Heart left ventricle (tissue), 16 donors: ENCODE measurements at regions not wholly inside any gene's neighbourhood (a gene's known extent, or its start where the extent isn't known, plus 50 kb on each side); places are given as distances from the start of the nearest gene placed in this dataset.
"Not testable (repeated sequence)": the region's sequence is repeated elsewhere in the genome, so short reads cannot be mapped to it uniquely, and the experiment has no call there.

Experiments
- ATAC-seq, 4 donors: fragments of 200-7000 bp; cut with Tn5 transposase; one replicate each; pipeline ENCODE4 v1.9.1; 2020 to 2022; ENCODE audit warnings: moderate library complexity in 4 of 4, mild to moderate bottlenecking in 3 of 4, moderate number of reproducible peaks in 1 of 4
- DNase-seq, 5 donors: peaks; one replicate each; pipeline ENCODE4 v3.0.0-alpha.2; 2020
- H3K27ac ChIP-seq, 12 donors: fragments of 200-600 bp; sonication (generic) in 4 of 12; one replicate each; pipeline versions ENCODE4 v1.5.0 to v1.8.0; 2016 to 2022; ENCODE audit warnings: mild to moderate bottlenecking in 2 of 12
- H3K27me3 ChIP-seq, 9 donors: fragments of 200-600 bp; sonication (generic) in 2 of 9; one replicate each; pipeline versions ENCODE4 v1.5.1 to v1.8.0; 2016 to 2022; ENCODE audit warnings: mild to moderate bottlenecking in 3 of 9
- H3K36me3 ChIP-seq, 9 donors: fragments of 200-600 bp; sonication (generic) in 2 of 9; one replicate each; pipeline versions ENCODE4 v1.5.0 to v1.8.0; 2018 to 2022; ENCODE audit warnings: mild to moderate bottlenecking in 2 of 9
- H3K4me1 ChIP-seq, 12 donors: fragments of 200-600 bp; sonication (generic) in 4 of 12; one replicate each; pipeline versions ENCODE4 v1.5.0 to v1.8.0; 2016 to 2022; ENCODE audit warnings: mild to moderate bottlenecking in 3 of 12
- H3K4me3 ChIP-seq, 12 donors: fragments of 200-600 bp; sonication (generic) in 4 of 12; one replicate each; pipeline versions ENCODE4 v1.5.0 to v1.8.0; 2017 to 2022; ENCODE audit warnings: mild to moderate bottlenecking in 9 of 12, moderate library complexity in 4 of 12
- H3K9me3 ChIP-seq, 12 donors: fragments of 200-600 bp; sonication (generic) in 4 of 12; one replicate each; pipeline versions ENCODE4 v1.5.0 to v1.8.0; 2016 to 2022; ENCODE audit warnings: mild to moderate bottlenecking in 1 of 12
- POLR2A ChIP-seq, 2 donors: fragments of 450-650 bp; IDR thresholded peaks; one replicate each; pipeline ENCODE4 v1.6.1; 2017; ENCODE audit warnings: antibody characterized with exemption in 2 of 2, mild to moderate bottlenecking in 2 of 2, moderate library complexity in 2 of 2
- WGBS, 4 donors: extraction: QIAGEN DNeasy Blood & Tissue Kit in 2 of 4; methylation state at CpG; one replicate each; pipeline versions ENCODE4 v1.1.5 to v1.1.7; 2013 to 2018; 5-methylcytosine and 5-hydroxymethylcytosine counted together
- intact Hi-C, 10 donors: fragments of 100-400 bp; cut with DNase I; formaldehyde crosslinking; loops; one replicate each; pipeline versions ENCODE4 v1.11.1 to v1.14.2; 2022
- TF ChIP-seq, protein P1 (sequence below), 12 donors: fragments of 200-600 bp; sonication (generic) in 4 of 12; IDR thresholded peaks; one replicate each; pipeline versions ENCODE4 v1.5.0 to v1.8.0; 2018 to 2022; ENCODE audit warnings: antibody characterized with exemption in 12 of 12, mild to moderate bottlenecking in 5 of 12
- donor health status: ischemic (EF 13 %, LVEDD 7.1; RV severe dilation, severe dysfunction).
- donor health status: healthy with polysubstance abuse.
- donor health status: DM: no; HTN: yes; CAD: no.
- donor health status: DM: no; HTN: no; CAD: no.
- donor health status: ischemic (EF 25% LVEDD 6.9; RV normal size, moderate dysfunction).
- donor health status: ischemic (EF 25% LVEDD 5.7; RV mildly dilated, moderate dysfunction).
- donor health status: healthy.
- donor health status: DM: yes; HTN: yes; CAD: no.
- donor health status: ischemic (EF 35%, LVEDD 5.7; RV mildly dilated, moderate dysfunction).
- donor health status: nonischemic (EF 11% LVEDD 7.7; RV severe dilation, severe dysfunction).
- donor health status: DM: yes; HTN: yes; CAD: no.
- donor health status: PGD.
- donor health status: ischemic (EF 29% LVEDD 5.4; RV normal size, mild dysfunction).
- donor health status: nonischemic (EF 23%, LVEDD 6.1; RV moderate dilation, normal function).

DNA sequence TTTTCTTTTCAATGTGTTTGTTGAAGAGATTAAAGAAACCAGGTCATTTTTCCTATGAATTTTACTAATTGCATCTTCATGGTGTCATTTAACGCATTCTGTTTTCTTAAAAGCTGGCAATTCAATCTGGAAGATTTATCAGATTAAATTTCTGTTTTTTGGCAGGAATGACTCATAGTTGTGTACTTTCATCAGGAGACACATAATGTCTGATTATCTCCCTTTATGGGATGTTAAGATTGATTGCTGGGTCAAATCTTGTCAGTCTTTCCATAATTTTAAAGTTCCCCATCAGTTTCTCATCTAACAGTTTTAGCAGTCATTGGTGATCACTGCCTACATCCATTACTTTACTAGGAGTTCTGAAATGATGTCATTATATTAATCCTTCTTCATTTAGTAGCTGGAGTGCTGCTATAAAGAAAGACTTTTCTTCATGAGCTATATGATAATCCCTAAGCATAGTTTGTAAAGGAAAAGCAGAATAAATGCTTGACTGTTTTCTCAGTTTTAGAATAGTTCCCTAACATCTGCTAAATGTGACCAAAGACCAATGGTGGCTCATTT is 72.8 kb upstream of the MAP10 start:
- Histone ChIP-seq H3K27me3 (no peaks in the 10 kb centered on the region), H3K27ac (no peak overlapping the region), H3K36me3 (no peaks in the 10 kb centered on the region), H3K4me1 (peaks cover 0 to 4% (median 0%) of the 10 kb centered on the region in 12 donors), H3K4me3 (no peak overlapping the region), H3K9me3 (no peaks in the 10 kb centered on the region)
- no peak for TF ChIP-seq POLR2A (IDR thresholded peaks at IDR 0.05)
- TF ChIP-seq, protein P1, sequence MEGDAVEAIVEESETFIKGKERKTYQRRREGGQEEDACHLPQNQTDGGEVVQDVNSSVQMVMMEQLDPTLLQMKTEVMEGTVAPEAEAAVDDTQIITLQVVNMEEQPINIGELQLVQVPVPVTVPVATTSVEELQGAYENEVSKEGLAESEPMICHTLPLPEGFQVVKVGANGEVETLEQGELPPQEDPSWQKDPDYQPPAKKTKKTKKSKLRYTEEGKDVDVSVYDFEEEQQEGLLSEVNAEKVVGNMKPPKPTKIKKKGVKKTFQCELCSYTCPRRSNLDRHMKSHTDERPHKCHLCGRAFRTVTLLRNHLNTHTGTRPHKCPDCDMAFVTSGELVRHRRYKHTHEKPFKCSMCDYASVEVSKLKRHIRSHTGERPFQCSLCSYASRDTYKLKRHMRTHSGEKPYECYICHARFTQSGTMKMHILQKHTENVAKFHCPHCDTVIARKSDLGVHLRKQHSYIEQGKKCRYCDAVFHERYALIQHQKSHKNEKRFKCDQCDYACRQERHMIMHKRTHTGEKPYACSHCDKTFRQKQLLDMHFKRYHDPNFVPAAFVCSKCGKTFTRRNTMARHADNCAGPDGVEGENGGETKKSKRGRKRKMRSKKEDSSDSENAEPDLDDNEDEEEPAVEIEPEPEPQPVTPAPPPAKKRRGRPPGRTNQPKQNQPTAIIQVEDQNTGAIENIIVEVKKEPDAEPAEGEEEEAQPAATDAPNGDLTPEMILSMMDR (IDR thresholded peaks at IDR 0.05), result no peak
- ATAC-seq, result no peak
- intact Hi-C loops, result no loop called here
- DNase-seq, result no peak
- 88 to 93% (median 90%) methylated on average over 1 of the region's 1 CpG for WGBS, 4 donors

DNA sequence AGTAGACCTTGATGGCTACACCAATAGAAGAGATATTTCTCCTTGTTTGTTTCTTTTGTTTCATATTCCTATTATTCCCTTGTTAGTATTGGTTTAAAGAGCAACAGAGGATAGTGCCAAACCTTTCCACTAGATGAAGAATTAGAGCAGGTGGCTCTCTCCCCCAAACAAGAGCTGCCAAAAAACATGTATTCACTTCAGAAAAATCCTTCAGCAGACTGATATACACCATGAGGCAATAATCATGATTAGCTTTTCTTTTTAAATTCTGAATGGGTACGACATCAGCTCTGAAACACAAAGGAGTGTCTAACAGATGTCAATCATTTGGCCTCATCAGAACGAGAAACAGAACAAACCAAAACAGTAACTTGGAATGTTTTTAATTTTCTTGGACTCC is 67.3 kb upstream of the MAP10 start:
- no peak overlapping the region for H3K27ac ChIP-seq
- DNase-seq, result no peak
- no peaks in the 10 kb centered on the region for H3K27me3 ChIP-seq
- H3K36me3 ChIP-seq, result no peaks in the 10 kb centered on the region
- no peak overlapping the region for H3K4me3 ChIP-seq
- intact Hi-C loops, result no loop called here
- no peak for ATAC-seq
- no peaks in the 10 kb centered on the region for H3K4me1 ChIP-seq
- 68 to 82% (median 77%) methylated on average over 2 of the region's 2 CpGs for WGBS, 4 donors
- TF ChIP-seq, protein P1 (IDR thresholded peaks at IDR 0.05), result no peak
- no peak for TF ChIP-seq POLR2A (IDR thresholded peaks at IDR 0.05)
- peaks cover 0 to 8% (median 0%) of the 10 kb centered on the region in 12 donors for H3K9me3 ChIP-seq

DNA sequence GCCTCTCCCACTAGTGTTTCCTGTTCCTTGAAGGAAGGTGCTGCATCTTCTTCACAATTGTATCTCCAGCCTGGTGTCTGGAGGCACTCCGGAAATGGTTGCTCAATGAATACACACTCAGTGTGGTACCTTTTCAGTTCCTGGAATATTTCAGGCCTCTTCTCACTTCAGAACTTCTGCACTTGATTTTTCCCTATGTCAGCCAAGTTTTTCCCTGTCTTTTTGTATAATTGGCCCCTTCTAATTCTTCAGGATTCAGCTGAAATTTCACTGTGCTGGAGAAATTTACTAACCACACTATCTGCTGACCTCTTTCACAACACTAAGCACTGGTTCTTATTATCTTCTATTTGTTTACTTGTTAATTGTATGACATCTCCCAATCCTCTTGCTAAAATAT is 61.2 kb upstream of the MAP10 start:
- DNase-seq (no peak), ATAC-seq (no peak)
- H3K4me3 ChIP-seq, result no peak overlapping the region
- H3K9me3 ChIP-seq, result peaks cover 0 to 23% (median 8%) of the 10 kb centered on the region in 12 donors
- WGBS, 4 donors, result 88 to 100% (median 94%) methylated on average over 1 of the region's 1 CpG
- intact Hi-C loops, result no loop called here
- TF ChIP-seq, protein P1 (IDR thresholded peaks at IDR 0.05), result no peak
- no peak for TF ChIP-seq POLR2A (IDR thresholded peaks at IDR 0.05)
- H3K36me3 ChIP-seq, result no peaks in the 10 kb centered on the region
- H3K27me3 ChIP-seq, result no peaks in the 10 kb centered on the region
- H3K27ac ChIP-seq, result no peak overlapping the region
- no peaks in the 10 kb centered on the region for H3K4me1 ChIP-seq

DNA sequence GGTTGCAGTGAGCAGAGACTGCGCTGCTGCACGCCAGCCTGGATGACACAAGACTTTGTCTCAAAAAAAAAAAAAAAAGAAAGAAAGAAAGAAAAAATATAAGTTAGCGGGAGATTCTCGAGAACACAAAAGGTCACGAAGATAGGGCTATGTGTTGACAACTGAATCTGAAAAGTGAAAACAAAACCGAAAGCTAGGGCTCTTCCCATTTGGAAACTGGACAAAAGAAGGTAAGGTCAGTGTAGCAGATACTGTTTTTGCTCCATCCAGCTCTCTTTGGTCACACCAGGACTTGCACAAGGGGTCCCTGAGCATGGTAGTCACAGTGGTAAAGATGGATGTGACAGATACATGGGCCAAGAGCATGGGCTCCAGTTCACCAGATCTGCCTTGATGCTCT is 60.4 kb upstream of the MAP10 start:
- intact Hi-C loops, result no loop called here
- DNase-seq (no peak), ATAC-seq (no peak)
- peaks cover 0 to 31% (median 15%) of the 10 kb centered on the region in 12 donors for H3K9me3 ChIP-seq
- H3K27ac ChIP-seq, result no peak overlapping the region
- WGBS, 4 donors, result 85 to 93% (median 89%) methylated on average over 6 of the region's 6 CpGs
- no peaks in the 10 kb centered on the region for H3K36me3 ChIP-seq
- no peaks in the 10 kb centered on the region for H3K27me3 ChIP-seq
- TF ChIP-seq POLR2A (IDR thresholded peaks at IDR 0.05), result no peak
- TF ChIP-seq, protein P1 (IDR thresholded peaks at IDR 0.05), result no peak
- H3K4me1 ChIP-seq, result no peaks in the 10 kb centered on the region
- H3K4me3 ChIP-seq, result no peak overlapping the region

DNA sequence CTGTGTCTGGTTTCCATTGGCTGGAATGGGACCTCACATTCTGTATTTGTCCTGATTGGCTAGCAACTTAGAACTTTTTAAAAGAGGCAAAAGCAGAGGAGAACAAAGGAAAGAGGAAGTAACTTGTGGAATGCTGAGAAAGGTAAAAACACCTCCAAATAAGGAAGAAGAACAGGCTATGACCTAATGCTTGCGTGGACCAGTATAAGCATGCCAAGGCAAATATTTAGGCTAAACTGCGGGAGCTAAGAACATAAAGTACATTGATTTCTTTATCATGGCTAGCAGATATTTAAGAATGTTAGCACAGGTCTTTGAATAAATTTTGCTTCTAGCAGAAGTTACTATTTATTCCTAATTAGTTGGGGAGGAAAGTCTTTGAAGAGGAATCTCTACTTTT is 59.5 kb upstream of the MAP10 start:
- H3K36me3 ChIP-seq, H3K4me3 ChIP-seq, intact Hi-C loops, H3K4me1 ChIP-seq, DNase-seq, H3K27ac ChIP-seq, ATAC-seq, H3K27me3 ChIP-seq: not testable (repeated sequence)
- H3K9me3 ChIP-seq, result peaks cover 0 to 33% (median 15%) of the 10 kb centered on the region in 12 donors
- WGBS, 4 donors, result 96 to 99% (median 97%) methylated on average over 2 of the region's 2 CpGs
